ENCODE measurements at regions not wholly inside any gene's neighbourhood (a gene's known extent, or its start where the extent isn't known, plus 50 kb on each side); places are given as distances from the start of the nearest gene placed in this dataset.
A peak's percentile ranks its signal among the peaks of the same experiment; 100 is the strongest.

DNA sequence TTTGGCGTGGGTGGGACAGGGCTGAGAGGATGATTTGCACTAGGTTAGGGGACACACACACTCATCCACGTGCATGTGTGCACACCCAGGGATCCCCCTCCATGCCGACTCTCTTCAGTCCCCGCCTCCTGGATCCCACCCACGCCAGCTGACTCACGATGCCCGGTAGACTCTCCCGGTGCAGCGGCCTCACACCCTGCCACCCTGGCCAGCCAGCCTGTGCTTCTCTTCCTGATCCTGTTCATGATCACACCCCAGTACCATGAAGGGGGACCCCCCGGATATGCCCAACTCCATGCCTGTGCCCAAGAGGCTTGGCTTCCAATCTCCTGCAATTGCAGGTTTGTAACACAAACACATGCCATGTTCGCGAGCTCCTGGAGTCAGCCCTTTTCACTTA lies 157.8 kb upstream of the HDAC4 start:
- DNase-seq (ENCODE audit: unreplicated experiment) = peak; percentile 33
- Mint-ChIP-seq H3K4me1 (ENCODE audit: insufficient read depth, unreplicated experiment) (peaks cover 12% of the 10 kb centered on the region), H3K27ac (ENCODE audit: low read depth, unreplicated experiment) (no peak overlapping the region), H3K36me3 (ENCODE audit: insufficient read depth, unreplicated experiment) (no peaks in the 10 kb centered on the region), H3K9me3 (ENCODE audit: unreplicated experiment) (no peaks in the 10 kb centered on the region), H3K27me3 (ENCODE audit: insufficient read depth, unreplicated experiment) (no peaks in the 10 kb centered on the region), H3K4me3 (ENCODE audit: unreplicated experiment) (no peak overlapping the region)
- TF ChIP-seq, protein P1, sequence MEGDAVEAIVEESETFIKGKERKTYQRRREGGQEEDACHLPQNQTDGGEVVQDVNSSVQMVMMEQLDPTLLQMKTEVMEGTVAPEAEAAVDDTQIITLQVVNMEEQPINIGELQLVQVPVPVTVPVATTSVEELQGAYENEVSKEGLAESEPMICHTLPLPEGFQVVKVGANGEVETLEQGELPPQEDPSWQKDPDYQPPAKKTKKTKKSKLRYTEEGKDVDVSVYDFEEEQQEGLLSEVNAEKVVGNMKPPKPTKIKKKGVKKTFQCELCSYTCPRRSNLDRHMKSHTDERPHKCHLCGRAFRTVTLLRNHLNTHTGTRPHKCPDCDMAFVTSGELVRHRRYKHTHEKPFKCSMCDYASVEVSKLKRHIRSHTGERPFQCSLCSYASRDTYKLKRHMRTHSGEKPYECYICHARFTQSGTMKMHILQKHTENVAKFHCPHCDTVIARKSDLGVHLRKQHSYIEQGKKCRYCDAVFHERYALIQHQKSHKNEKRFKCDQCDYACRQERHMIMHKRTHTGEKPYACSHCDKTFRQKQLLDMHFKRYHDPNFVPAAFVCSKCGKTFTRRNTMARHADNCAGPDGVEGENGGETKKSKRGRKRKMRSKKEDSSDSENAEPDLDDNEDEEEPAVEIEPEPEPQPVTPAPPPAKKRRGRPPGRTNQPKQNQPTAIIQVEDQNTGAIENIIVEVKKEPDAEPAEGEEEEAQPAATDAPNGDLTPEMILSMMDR (IDR thresholded peaks at IDR 0.05; ENCODE audit: unreplicated experiment) = no peak
- CTCF ChIA-PET = no interaction called here
- POLR2A ChIA-PET = no interaction called here
- no TSS peak for BruUV-seq (replicated peaks)
- intact Hi-C loops (cut with micrococcal nuclease) = no loop called here

DNA sequence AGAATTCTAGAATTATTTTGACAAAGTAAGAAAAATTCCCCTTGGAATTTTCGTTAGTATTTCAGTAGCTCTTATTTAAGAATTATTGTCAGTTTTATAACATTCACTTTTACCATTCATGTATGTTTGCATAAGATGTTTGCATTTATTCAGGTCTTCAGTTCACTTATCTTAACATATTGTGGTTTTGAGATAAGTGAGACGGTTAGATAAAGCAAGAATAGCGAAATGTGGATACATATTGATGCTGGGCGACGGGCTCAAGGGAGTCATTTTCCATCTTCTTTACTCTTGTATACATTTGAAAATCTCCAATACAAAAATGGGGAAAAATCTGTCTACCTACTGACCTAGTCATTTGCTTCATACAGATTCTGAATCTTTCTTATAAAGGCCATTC lies 156.7 kb upstream of the HDAC4 start:
- intact Hi-C loops (cut with micrococcal nuclease) = no loop called here
- TF ChIP-seq, protein P1 (IDR thresholded peaks at IDR 0.05; ENCODE audit: unreplicated experiment) = no peak
- no peaks in the 10 kb centered on the region for H3K9me3 Mint-ChIP-seq (ENCODE audit: unreplicated experiment)
- ChIA-PET POLR2A (interaction anchor here (1.4 kb wide), 1 partner anchor 74 kb away, joined by 4 read pairs; no protein-coding TSS in a partner anchor), CTCF (interaction anchor here (0.6 kb wide), 1 partner anchor 781 kb away, joined by 3 read pairs; no protein-coding TSS in a partner anchor)
- H3K4me1 Mint-ChIP-seq (ENCODE audit: insufficient read depth, unreplicated experiment) = peaks cover 12% of the 10 kb centered on the region
- no peaks in the 10 kb centered on the region for H3K27me3 Mint-ChIP-seq (ENCODE audit: insufficient read depth, unreplicated experiment)
- no peak for DNase-seq (ENCODE audit: unreplicated experiment)
- BruUV-seq (replicated peaks) = no TSS peak
- H3K27ac Mint-ChIP-seq (ENCODE audit: low read depth, unreplicated experiment) = no peak overlapping the region
- H3K36me3 Mint-ChIP-seq (ENCODE audit: insufficient read depth, unreplicated experiment) = no peaks in the 10 kb centered on the region
- H3K4me3 Mint-ChIP-seq (ENCODE audit: unreplicated experiment) = no peak overlapping the region

DNA sequence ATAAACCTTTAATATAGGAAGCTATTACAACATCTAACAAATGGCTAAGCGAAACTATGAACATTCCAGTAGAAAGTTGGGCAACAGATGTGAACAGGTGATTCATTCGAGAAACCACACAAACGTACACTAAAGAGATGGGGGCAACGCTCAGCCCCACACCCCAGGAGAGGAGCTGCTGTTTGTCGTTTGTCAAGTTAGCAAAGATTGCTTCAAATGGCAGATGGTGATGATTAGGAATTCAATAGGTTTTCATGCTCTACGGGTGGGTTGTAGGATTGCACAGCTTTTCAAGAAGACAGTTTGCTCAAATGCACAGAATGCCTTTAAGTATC lies 154.7 kb upstream of the HDAC4 start:
- BruUV-seq (replicated peaks) = no TSS peak
- H3K27me3 Mint-ChIP-seq (ENCODE audit: insufficient read depth, unreplicated experiment) = no peaks in the 10 kb centered on the region
- no peak overlapping the region for H3K4me3 Mint-ChIP-seq (ENCODE audit: unreplicated experiment)
- POLR2A ChIA-PET = interaction anchor here (0.7 kb wide), 1 partner anchor 21 kb away, joined by 3 read pairs; no protein-coding TSS in a partner anchor
- no peak overlapping the region for H3K27ac Mint-ChIP-seq (ENCODE audit: low read depth, unreplicated experiment)
- CTCF ChIA-PET = no interaction called here
- intact Hi-C loops (cut with micrococcal nuclease) = no loop called here
- H3K9me3 Mint-ChIP-seq (ENCODE audit: unreplicated experiment) = no peaks in the 10 kb centered on the region
- DNase-seq (ENCODE audit: unreplicated experiment) = peak; percentile 76
- TF ChIP-seq, protein P1 (IDR thresholded peaks at IDR 0.05; ENCODE audit: unreplicated experiment) = no peak
- H3K4me1 Mint-ChIP-seq (ENCODE audit: insufficient read depth, unreplicated experiment) = peaks cover 12% of the 10 kb centered on the region
- H3K36me3 Mint-ChIP-seq (ENCODE audit: insufficient read depth, unreplicated experiment) = no peaks in the 10 kb centered on the region

DNA sequence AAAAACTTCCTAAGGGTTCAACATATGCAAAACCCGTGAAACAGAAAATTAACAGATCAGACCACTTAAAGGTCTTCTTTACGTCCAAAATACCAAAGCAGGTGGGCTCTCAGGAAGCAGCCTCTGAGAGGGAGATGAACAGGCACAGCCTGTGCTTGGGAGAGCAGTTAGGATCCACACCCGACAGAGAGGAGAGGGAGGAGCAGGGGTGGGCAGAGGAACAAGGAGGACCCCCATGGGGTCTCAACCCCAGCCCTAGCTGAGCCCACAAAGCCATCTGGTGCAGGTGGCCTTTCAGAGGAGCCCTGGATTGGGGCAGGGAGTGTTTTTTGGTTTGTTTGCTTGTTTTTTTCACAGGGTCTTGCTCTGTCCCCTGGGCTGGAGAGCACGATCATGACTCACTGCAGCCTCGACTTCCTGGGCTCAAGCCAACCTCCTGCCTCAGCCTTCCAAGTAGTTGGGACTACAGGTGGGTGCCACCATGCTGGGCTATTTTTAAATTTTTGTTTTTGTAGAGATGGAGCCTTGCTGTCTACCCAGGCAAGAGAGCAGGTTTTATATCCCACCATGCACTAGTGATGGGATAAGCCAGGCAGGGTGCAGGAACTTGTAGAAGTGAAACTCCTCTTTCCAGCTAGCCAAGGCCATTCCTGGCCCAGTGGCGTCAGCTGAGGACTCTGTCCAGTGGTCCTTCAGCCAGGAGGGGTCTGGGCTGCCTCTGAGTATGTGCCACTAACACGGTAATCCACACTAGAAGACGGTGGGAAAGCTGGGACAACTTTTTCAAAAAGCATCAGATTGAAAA lies 154.1 kb upstream of the HDAC4 start:
- TF ChIP-seq, protein P1 (IDR thresholded peaks at IDR 0.05; ENCODE audit: unreplicated experiment) = no peak
- Mint-ChIP-seq H3K27me3 (ENCODE audit: insufficient read depth, unreplicated experiment) (no peaks in the 10 kb centered on the region), H3K36me3 (ENCODE audit: insufficient read depth, unreplicated experiment) (no peaks in the 10 kb centered on the region), H3K9me3 (ENCODE audit: unreplicated experiment) (no peaks in the 10 kb centered on the region), H3K4me3 (ENCODE audit: unreplicated experiment) (no peak overlapping the region), H3K4me1 (ENCODE audit: insufficient read depth, unreplicated experiment) (peaks cover 12% of the 10 kb centered on the region), H3K27ac (ENCODE audit: low read depth, unreplicated experiment) (no peak overlapping the region)
- CTCF ChIA-PET = interaction anchor here (0.6 kb wide), 1 partner anchor 375 kb away, joined by 3 read pairs; no protein-coding TSS in a partner anchor
- DNase-seq (ENCODE audit: unreplicated experiment) = peak; percentile 70
- no TSS peak for BruUV-seq (replicated peaks)
- POLR2A ChIA-PET = interaction anchor here (0.7 kb wide), 2 partner anchors 21 to 310 kb away, joined by 3 read pairs; no protein-coding TSS in a partner anchor
- intact Hi-C loops (cut with micrococcal nuclease) = no loop called here

All from MCF 10A (cell line).